Activated naive CD4-positive, alpha-beta T cell treated with anti-CD3 and anti-CD28 coated beads, Interleukin-2, amount 50 U/mL, for 24 hours (primary cell): ENCODE measurements at regions not wholly inside any gene's neighbourhood (a gene's known extent, or its start where the extent isn't known, plus 50 kb on each side); places are given as distances from the start of the nearest gene placed in this dataset.

Experiments used
- H3K27ac Mint-ChIP-seq: one replicate; pipeline ENCODE4 v1.8.0; 2021; ENCODE audit warnings: mild to moderate bottlenecking, mixed read lengths
- H3K27me3 Mint-ChIP-seq: one replicate; pipeline ENCODE4 v1.8.0; 2021; ENCODE audit warnings: mixed read lengths
- H3K36me3 Mint-ChIP-seq: one replicate; pipeline ENCODE4 v1.8.0; 2021; ENCODE audit warnings: mixed read lengths
- H3K4me1 Mint-ChIP-seq: one replicate; pipeline ENCODE4 v1.8.0; 2021; ENCODE audit warnings: mixed read lengths
- H3K4me3 Mint-ChIP-seq: one replicate; pipeline ENCODE4 v1.8.0; 2021; ENCODE audit warnings: mild to moderate bottlenecking, mixed read lengths
- H3K9me3 Mint-ChIP-seq: one replicate; pipeline ENCODE4 v1.8.0; 2021; ENCODE audit warnings: mixed read lengths

- Mint-ChIP-seq H3K36me3 (no peaks in the 10 kb centered on the region), H3K27me3 (peaks cover 1% of the 10 kb centered on the region), H3K4me1 (peaks cover 4% of the 10 kb centered on the region), H3K9me3 (no peaks in the 10 kb centered on the region), H3K27ac (no peak overlapping the region), H3K4me3 (no peak overlapping the region)
Observed at GRCh38 chr10:4345877-4346646, 479.9 kb upstream of the AKR1E2 start.

- peak overlapping the region; percentile 25 for H3K27ac Mint-ChIP-seq
- H3K27me3 Mint-ChIP-seq = no peaks in the 10 kb centered on the region
- H3K36me3 Mint-ChIP-seq = no peaks in the 10 kb centered on the region
- no peak overlapping the region for H3K4me3 Mint-ChIP-seq
- H3K4me1 Mint-ChIP-seq = peaks cover 4% of the 10 kb centered on the region
- no peaks in the 10 kb centered on the region for H3K9me3 Mint-ChIP-seq
Observed at GRCh38 chr10:4344492-4344994, 481.5 kb upstream of the AKR1E2 start.

GRCh38 chr10:4343873-4344272 lies 482.1 kb upstream of the AKR1E2 start:
- Mint-ChIP-seq H3K36me3 (no peaks in the 10 kb centered on the region), H3K4me3 (no peak overlapping the region), H3K9me3 (no peaks in the 10 kb centered on the region), H3K4me1 (peaks cover 4% of the 10 kb centered on the region), H3K27me3 (no peaks in the 10 kb centered on the region), H3K27ac (no peak overlapping the region)

- Mint-ChIP-seq H3K36me3 (no peaks in the 10 kb centered on the region), H3K9me3 (no peaks in the 10 kb centered on the region), H3K27ac (no peak overlapping the region), H3K27me3 (no peaks in the 10 kb centered on the region), H3K4me3 (no peak overlapping the region), H3K4me1 (peaks cover 4% of the 10 kb centered on the region)
Observed at GRCh38 chr10:4343091-4343490, 482.9 kb upstream of the AKR1E2 start.

- Mint-ChIP-seq H3K27me3 (no peaks in the 10 kb centered on the region), H3K4me1 (no peaks in the 10 kb centered on the region), H3K27ac (no peak overlapping the region), H3K36me3 (no peaks in the 10 kb centered on the region), H3K4me3 (no peak overlapping the region), H3K9me3 (no peaks in the 10 kb centered on the region)
Observed at GRCh38 chr10:4338768-4339167, 487.2 kb upstream of the AKR1E2 start.

GRCh38 chr10:4337563-4337962 lies 488.4 kb upstream of the AKR1E2 start:
- no peak overlapping the region for H3K27ac Mint-ChIP-seq
- no peaks in the 10 kb centered on the region for H3K36me3 Mint-ChIP-seq
- no peaks in the 10 kb centered on the region for H3K9me3 Mint-ChIP-seq
- no peak overlapping the region for H3K4me3 Mint-ChIP-seq
- no peaks in the 10 kb centered on the region for H3K27me3 Mint-ChIP-seq
- no peaks in the 10 kb centered on the region for H3K4me1 Mint-ChIP-seq

- Mint-ChIP-seq H3K36me3 (no peaks in the 10 kb centered on the region), H3K9me3 (no peaks in the 10 kb centered on the region), H3K27ac (no peak overlapping the region), H3K4me1 (no peaks in the 10 kb centered on the region), H3K4me3 (no peak overlapping the region), H3K27me3 (no peaks in the 10 kb centered on the region)
Observed at GRCh38 chr10:4334871-4335270, 491.1 kb upstream of the AKR1E2 start.

GRCh38 chr10:4334015-4334414 lies 492.0 kb upstream of the AKR1E2 start:
- H3K27me3 Mint-ChIP-seq = no peaks in the 10 kb centered on the region
- no peak overlapping the region for H3K27ac Mint-ChIP-seq
- no peaks in the 10 kb centered on the region for H3K4me1 Mint-ChIP-seq
- H3K36me3 Mint-ChIP-seq = no peaks in the 10 kb centered on the region
- no peak overlapping the region for H3K4me3 Mint-ChIP-seq
- H3K9me3 Mint-ChIP-seq = no peaks in the 10 kb centered on the region

- H3K4me1 Mint-ChIP-seq = no peaks in the 10 kb centered on the region
- no peaks in the 10 kb centered on the region for H3K27me3 Mint-ChIP-seq
- H3K36me3 Mint-ChIP-seq = no peaks in the 10 kb centered on the region
- no peak overlapping the region for H3K4me3 Mint-ChIP-seq
- no peak overlapping the region for H3K27ac Mint-ChIP-seq
- no peaks in the 10 kb centered on the region for H3K9me3 Mint-ChIP-seq
Observed at GRCh38 chr10:4333459-4333894, 492.5 kb upstream of the AKR1E2 start.

- no peaks in the 10 kb centered on the region for H3K4me1 Mint-ChIP-seq
- H3K9me3 Mint-ChIP-seq = no peaks in the 10 kb centered on the region
- no peaks in the 10 kb centered on the region for H3K27me3 Mint-ChIP-seq
- H3K4me3 Mint-ChIP-seq = no peak overlapping the region
- no peaks in the 10 kb centered on the region for H3K36me3 Mint-ChIP-seq
- H3K27ac Mint-ChIP-seq = no peak overlapping the region
Observed at GRCh38 chr10:4332764-4333458, 493.1 kb upstream of the AKR1E2 start.

- Mint-ChIP-seq H3K9me3 (no peaks in the 10 kb centered on the region), H3K4me3 (no peak overlapping the region), H3K27me3 (no peaks in the 10 kb centered on the region), H3K36me3 (no peaks in the 10 kb centered on the region), H3K4me1 (no peaks in the 10 kb centered on the region), H3K27ac (no peak overlapping the region)
Observed at GRCh38 chr10:4331150-4331549, 494.9 kb upstream of the AKR1E2 start.

GRCh38 chr10:4330636-4331035 lies 495.4 kb upstream of the AKR1E2 start:
- H3K4me3 Mint-ChIP-seq = no peak overlapping the region
- H3K36me3 Mint-ChIP-seq = no peaks in the 10 kb centered on the region
- H3K27ac Mint-ChIP-seq = no peak overlapping the region
- no peaks in the 10 kb centered on the region for H3K9me3 Mint-ChIP-seq
- no peaks in the 10 kb centered on the region for H3K4me1 Mint-ChIP-seq
- H3K27me3 Mint-ChIP-seq = no peaks in the 10 kb centered on the region

GRCh38 chr10:4329225-4329624 lies 496.8 kb upstream of the AKR1E2 start:
- Mint-ChIP-seq H3K4me3 (no peak overlapping the region), H3K4me1 (no peaks in the 10 kb centered on the region), H3K27me3 (no peaks in the 10 kb centered on the region), H3K36me3 (no peaks in the 10 kb centered on the region), H3K27ac (no peak overlapping the region), H3K9me3 (no peaks in the 10 kb centered on the region)

GRCh38 chr10:4326647-4327046 lies 499.4 kb upstream of the AKR1E2 start:
- no peaks in the 10 kb centered on the region for H3K36me3 Mint-ChIP-seq
- H3K27me3 Mint-ChIP-seq = no peaks in the 10 kb centered on the region
- H3K9me3 Mint-ChIP-seq = no peaks in the 10 kb centered on the region
- H3K4me1 Mint-ChIP-seq = no peaks in the 10 kb centered on the region
- no peak overlapping the region for H3K27ac Mint-ChIP-seq
- H3K4me3 Mint-ChIP-seq = no peak overlapping the region

- H3K27ac Mint-ChIP-seq = no peak overlapping the region
Observed at GRCh38 chr10:4319870-4320367, 506.1 kb upstream of the AKR1E2 start.

GRCh38 chr10:4316161-4316810 lies 509.7 kb upstream of the AKR1E2 start:
- Mint-ChIP-seq H3K27ac (no peak overlapping the region), H3K4me3 (no peak overlapping the region), H3K36me3 (no peaks in the 10 kb centered on the region), H3K9me3 (no peaks in the 10 kb centered on the region), H3K4me1 (no peaks in the 10 kb centered on the region), H3K27me3 (no peaks in the 10 kb centered on the region)

More at GRCh38 chr10:4319870-4320367, 506.1 kb upstream of the AKR1E2 start:
- Mint-ChIP-seq H3K4me3 (no peak overlapping the region), H3K27me3 (no peaks in the 10 kb centered on the region), H3K36me3 (no peaks in the 10 kb centered on the region), H3K4me1 (no peaks in the 10 kb centered on the region), H3K9me3 (no peaks in the 10 kb centered on the region)
